Nephron progenitor cell (in vitro differentiated cells): ENCODE measurements at regions not wholly inside any gene's neighbourhood (a gene's known extent, or its start where the extent isn't known, plus 50 kb on each side); places are given as distances from the start of the nearest gene placed in this dataset.
A peak's percentile ranks its signal among the peaks of the same experiment; 100 is the strongest.

Experiments used
- DNase-seq: peaks from one replicate; pipeline ENCODE4 v3.0.0; 2021
- H3K27ac Mint-ChIP-seq: 2 replicates; pipeline ENCODE4 v1.8.0; 2021; ENCODE audit warnings: mild to moderate bottlenecking, moderate library complexity, mixed read lengths
- H3K27me3 Mint-ChIP-seq: 2 replicates; pipeline ENCODE4 v1.8.0; 2021; ENCODE audit warnings: mild to moderate bottlenecking, low read depth, mixed read lengths; ENCODE audit not compliant: poor library complexity
- H3K36me3 Mint-ChIP-seq: 2 replicates; pipeline ENCODE4 v1.8.0; 2021; ENCODE audit warnings: low read depth, mixed read lengths
- H3K4me1 Mint-ChIP-seq: 2 replicates; pipeline ENCODE4 v1.8.0; 2021; ENCODE audit warnings: mixed read lengths
- H3K4me3 Mint-ChIP-seq: 2 replicates; pipeline ENCODE4 v1.8.0; 2021; ENCODE audit warnings: mild to moderate bottlenecking, moderate library complexity, mixed read lengths
- H3K9me3 Mint-ChIP-seq: 2 replicates; pipeline ENCODE4 v1.8.0; 2021; ENCODE audit warnings: mild to moderate bottlenecking, moderate library complexity, mixed read lengths
- TF ChIP-seq, protein P1 (sequence below): fragments of 200-600 bp; sonication (generic); IDR thresholded peaks from 2 replicates; pipeline ENCODE4 v1.5.0; 2021; ENCODE audit warnings: antibody characterized with exemption

DNA sequence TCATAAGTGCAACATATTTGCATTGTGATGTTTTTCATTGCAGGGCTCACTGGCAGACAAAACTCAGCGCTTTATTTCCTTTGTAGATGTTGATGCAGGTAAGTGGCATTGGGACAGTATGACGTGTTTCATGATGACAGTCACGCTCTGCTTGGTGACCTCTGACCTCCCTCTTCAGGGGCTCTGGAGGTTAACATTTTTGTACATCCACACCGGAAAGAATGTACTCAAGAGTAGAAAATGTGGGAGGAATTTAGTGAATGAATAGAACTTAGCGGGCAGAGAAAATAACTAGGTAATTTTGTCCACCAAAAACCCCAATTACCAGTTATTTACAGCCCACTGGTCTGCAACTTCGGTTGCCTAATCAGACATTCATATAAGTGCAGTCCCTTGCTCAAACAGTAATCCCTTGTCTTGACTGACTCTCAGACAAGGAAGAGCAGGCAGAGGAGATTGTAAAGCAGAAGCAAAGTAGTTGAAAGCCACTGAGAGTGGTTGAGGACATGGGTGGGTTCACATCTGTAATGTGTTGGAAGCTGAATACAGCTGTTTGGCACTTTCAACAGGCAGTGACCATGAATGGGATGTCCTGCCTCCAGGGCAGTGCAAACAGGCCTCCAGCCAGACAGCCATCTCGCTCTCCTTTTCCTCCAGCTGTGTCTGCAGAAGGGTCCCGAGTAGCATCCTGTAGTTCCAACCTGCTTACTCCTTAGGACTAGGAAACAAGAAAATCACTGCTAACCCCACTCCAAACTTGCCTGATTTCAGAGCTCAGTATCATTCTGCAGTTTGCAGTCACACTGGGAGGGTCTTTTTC is 188.9 kb downstream of the NRIP1 start:
- H3K27ac Mint-ChIP-seq: peak overlapping the region; percentile 98
- H3K9me3 Mint-ChIP-seq: peaks cover 22% of the 10 kb centered on the region
- peaks cover 21% of the 10 kb centered on the region for H3K36me3 Mint-ChIP-seq
- TF ChIP-seq, protein P1, sequence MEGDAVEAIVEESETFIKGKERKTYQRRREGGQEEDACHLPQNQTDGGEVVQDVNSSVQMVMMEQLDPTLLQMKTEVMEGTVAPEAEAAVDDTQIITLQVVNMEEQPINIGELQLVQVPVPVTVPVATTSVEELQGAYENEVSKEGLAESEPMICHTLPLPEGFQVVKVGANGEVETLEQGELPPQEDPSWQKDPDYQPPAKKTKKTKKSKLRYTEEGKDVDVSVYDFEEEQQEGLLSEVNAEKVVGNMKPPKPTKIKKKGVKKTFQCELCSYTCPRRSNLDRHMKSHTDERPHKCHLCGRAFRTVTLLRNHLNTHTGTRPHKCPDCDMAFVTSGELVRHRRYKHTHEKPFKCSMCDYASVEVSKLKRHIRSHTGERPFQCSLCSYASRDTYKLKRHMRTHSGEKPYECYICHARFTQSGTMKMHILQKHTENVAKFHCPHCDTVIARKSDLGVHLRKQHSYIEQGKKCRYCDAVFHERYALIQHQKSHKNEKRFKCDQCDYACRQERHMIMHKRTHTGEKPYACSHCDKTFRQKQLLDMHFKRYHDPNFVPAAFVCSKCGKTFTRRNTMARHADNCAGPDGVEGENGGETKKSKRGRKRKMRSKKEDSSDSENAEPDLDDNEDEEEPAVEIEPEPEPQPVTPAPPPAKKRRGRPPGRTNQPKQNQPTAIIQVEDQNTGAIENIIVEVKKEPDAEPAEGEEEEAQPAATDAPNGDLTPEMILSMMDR: no peak
- peaks cover 49% of the 10 kb centered on the region for H3K4me1 Mint-ChIP-seq
- no peaks in the 10 kb centered on the region for H3K27me3 Mint-ChIP-seq
- H3K4me3 Mint-ChIP-seq: peak overlapping the region; percentile 37
- DNase-seq: peak; percentile 46

DNA sequence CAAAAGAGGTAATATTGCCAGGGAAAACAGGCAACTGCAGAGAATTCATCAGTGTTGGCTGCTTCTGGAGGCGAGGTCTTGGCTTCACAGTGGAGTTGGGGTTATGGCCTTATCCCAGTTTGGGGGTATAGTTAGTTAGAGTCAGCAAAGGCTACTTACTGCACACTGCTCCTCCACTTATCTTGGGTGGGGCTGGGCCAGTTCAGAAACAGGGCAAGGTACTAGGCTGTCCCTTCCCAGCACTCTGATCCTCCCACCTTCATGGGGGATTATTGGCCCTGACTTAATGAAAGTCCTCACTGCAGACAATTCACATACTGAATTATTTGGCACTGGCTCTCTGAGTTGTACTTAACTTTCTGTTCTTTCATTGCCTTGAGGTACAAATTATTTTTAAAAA is 189.6 kb downstream of the NRIP1 start:
- Mint-ChIP-seq H3K4me3 (no peak overlapping the region), H3K36me3 (peaks cover 22% of the 10 kb centered on the region), H3K27me3 (no peaks in the 10 kb centered on the region), H3K9me3 (peaks cover 21% of the 10 kb centered on the region), H3K27ac (no peak overlapping the region), H3K4me1 (peaks cover 49% of the 10 kb centered on the region)
- TF ChIP-seq, protein P1: no peak
- DNase-seq: no peak

DNA sequence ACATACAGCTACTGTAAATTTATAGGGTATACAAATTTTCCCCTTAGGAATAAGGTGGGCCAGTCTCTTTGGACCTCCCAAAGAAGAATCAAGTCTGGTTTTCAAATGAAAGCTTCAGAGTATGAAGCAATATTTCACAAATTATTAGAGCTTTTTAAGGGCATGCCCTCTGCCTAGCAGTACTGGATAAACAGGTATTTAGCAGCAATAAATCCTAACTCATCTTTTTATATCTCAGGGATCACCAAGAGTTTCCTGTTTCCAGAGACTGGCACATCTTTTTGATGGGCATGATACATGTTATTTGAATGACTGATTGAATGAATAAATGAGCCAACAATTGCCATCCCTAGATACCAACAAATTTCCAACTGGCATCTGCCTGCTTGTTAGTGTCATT is 190.4 kb downstream of the NRIP1 start:
- no peaks in the 10 kb centered on the region for H3K27me3 Mint-ChIP-seq
- H3K9me3 Mint-ChIP-seq: peaks cover 20% of the 10 kb centered on the region
- peaks cover 49% of the 10 kb centered on the region for H3K4me1 Mint-ChIP-seq
- no peak overlapping the region for H3K4me3 Mint-ChIP-seq
- H3K27ac Mint-ChIP-seq: no peak overlapping the region
- H3K36me3 Mint-ChIP-seq: peaks cover 18% of the 10 kb centered on the region
- DNase-seq: no peak
- TF ChIP-seq, protein P1: no peak

DNA sequence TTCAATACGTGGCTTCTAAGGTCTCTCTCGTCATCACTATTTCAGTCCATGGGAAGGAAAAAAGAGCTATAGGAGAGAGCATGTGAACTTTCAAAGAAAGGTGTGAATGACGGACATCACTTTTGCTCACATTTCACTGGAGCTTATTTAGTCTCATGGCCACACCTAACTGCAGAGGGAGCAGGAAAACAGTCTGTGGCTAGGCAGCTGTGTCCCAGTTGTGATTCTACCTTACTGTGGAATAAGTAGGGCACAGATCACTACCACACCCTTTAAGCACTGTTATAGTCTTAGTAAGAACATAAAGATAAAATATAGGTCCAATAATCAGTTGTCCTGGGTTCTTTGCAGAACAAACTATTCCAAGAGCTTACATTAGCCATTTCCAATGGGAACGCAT is 192.9 kb downstream of the NRIP1 start:
- Mint-ChIP-seq H3K4me1 (peaks cover 44% of the 10 kb centered on the region), H3K4me3 (no peak overlapping the region), H3K36me3 (peaks cover 6% of the 10 kb centered on the region), H3K27me3 (no peaks in the 10 kb centered on the region), H3K9me3 (peaks cover 6% of the 10 kb centered on the region), H3K27ac (no peak overlapping the region)
- TF ChIP-seq, protein P1: no peak
- no peak for DNase-seq

DNA sequence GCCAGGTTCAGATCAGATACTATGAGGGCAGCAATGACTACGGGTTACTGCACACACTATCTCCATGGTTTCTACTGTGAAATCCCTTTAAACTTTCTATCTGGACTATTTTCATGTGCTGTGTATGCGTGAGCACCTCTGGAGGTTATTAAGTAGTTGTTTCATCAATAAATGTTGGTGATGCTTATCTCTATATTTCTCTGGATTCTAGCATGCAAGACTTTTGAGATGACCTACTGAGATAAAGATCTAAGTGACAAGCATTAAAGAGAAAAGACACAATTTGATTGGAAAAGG is 194.0 kb downstream of the NRIP1 start:
- TF ChIP-seq, protein P1: no peak
- peaks cover 6% of the 10 kb centered on the region for H3K9me3 Mint-ChIP-seq
- peaks cover 6% of the 10 kb centered on the region for H3K36me3 Mint-ChIP-seq
- no peak for DNase-seq
- H3K27me3 Mint-ChIP-seq: no peaks in the 10 kb centered on the region
- no peak overlapping the region for H3K4me3 Mint-ChIP-seq
- H3K4me1 Mint-ChIP-seq: peaks cover 44% of the 10 kb centered on the region
- H3K27ac Mint-ChIP-seq: no peak overlapping the region
